Activated CD8-positive, alpha-beta T cell treated with anti-CD3 and anti-CD28 coated beads for 36 hours (primary cell): ENCODE measurements at regions not wholly inside any gene's neighbourhood (a gene's known extent, or its start where the extent isn't known, plus 50 kb on each side); places are given as distances from the start of the nearest gene placed in this dataset.

Experiments used
- ATAC-seq: fragments of 200-7000 bp; cut with Tn5 transposase; one replicate; pipeline ENCODE4 v1.10.0; 2021; ENCODE audit warnings: mild to moderate bottlenecking, moderate library complexity
- CTCF ChIA-PET: fragments of 350-600 bp; sonication (Branson Sonifier 250); formaldehyde crosslinking; loops from one replicate; lab custom pipeline; 2021; ENCODE audit warnings: antibody characterized with exemption; lab: Charles Lee
- POLR2A ChIA-PET: fragments of 350-600 bp; sonication (Branson Sonifier 250); formaldehyde crosslinking; loops from one replicate; lab custom pipeline; 2021; ENCODE audit warnings: antibody characterized with exemption; lab: Charles Lee
- DNase-seq: peaks from one replicate; pipeline ENCODE4 v3.0.0-alpha.2; 2020
- H3K27ac Mint-ChIP-seq: one replicate; pipeline ENCODE4 v1.8.0; 2021; ENCODE audit warnings: mild to moderate bottlenecking, mixed read lengths
- H3K27me3 Mint-ChIP-seq: one replicate; pipeline ENCODE4 v1.8.0; 2021; ENCODE audit warnings: mixed read lengths
- H3K36me3 Mint-ChIP-seq: one replicate; pipeline ENCODE4 v1.8.0; 2021; ENCODE audit warnings: low read depth, mixed read lengths
- H3K4me1 Mint-ChIP-seq: one replicate; pipeline ENCODE4 v1.8.0; 2021; ENCODE audit warnings: low read depth, mixed read lengths
- H3K4me3 Mint-ChIP-seq: one replicate; pipeline ENCODE4 v1.8.0; 2021; ENCODE audit warnings: mild to moderate bottlenecking, moderate library complexity, mixed read lengths
- H3K9me3 Mint-ChIP-seq: one replicate; pipeline ENCODE4 v1.8.0; 2021; ENCODE audit warnings: mixed read lengths
- intact Hi-C: fragments of 100-400 bp; cut with micrococcal nuclease; formaldehyde crosslinking; loops from one replicate; pipeline ENCODE4 v1.10.0; 2022
- TF ChIP-seq, protein P1 (sequence below): fragments of 200-600 bp; IDR thresholded peaks from one replicate; pipeline ENCODE4 v1.8.0; 2022; ENCODE audit warnings: antibody characterized with exemption, mild to moderate bottlenecking

GRCh38 chr14:84343656-84344055 lies 1186.3 kb upstream of the FLRT2 start:
- Mint-ChIP-seq H3K27ac (no peak overlapping the region), H3K9me3 (peaks cover 13% of the 10 kb centered on the region), H3K4me3 (no peak overlapping the region), H3K27me3 (no peaks in the 10 kb centered on the region), H3K36me3 (no peaks in the 10 kb centered on the region), H3K4me1 (no peaks in the 10 kb centered on the region)
- ChIA-PET POLR2A (no interaction called here), CTCF (no interaction called here)
- TF ChIP-seq, protein P1, sequence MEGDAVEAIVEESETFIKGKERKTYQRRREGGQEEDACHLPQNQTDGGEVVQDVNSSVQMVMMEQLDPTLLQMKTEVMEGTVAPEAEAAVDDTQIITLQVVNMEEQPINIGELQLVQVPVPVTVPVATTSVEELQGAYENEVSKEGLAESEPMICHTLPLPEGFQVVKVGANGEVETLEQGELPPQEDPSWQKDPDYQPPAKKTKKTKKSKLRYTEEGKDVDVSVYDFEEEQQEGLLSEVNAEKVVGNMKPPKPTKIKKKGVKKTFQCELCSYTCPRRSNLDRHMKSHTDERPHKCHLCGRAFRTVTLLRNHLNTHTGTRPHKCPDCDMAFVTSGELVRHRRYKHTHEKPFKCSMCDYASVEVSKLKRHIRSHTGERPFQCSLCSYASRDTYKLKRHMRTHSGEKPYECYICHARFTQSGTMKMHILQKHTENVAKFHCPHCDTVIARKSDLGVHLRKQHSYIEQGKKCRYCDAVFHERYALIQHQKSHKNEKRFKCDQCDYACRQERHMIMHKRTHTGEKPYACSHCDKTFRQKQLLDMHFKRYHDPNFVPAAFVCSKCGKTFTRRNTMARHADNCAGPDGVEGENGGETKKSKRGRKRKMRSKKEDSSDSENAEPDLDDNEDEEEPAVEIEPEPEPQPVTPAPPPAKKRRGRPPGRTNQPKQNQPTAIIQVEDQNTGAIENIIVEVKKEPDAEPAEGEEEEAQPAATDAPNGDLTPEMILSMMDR, result no peak
- ATAC-seq (no peak), DNase-seq (no peak)
- intact Hi-C loops, result no loop called here

DNA sequence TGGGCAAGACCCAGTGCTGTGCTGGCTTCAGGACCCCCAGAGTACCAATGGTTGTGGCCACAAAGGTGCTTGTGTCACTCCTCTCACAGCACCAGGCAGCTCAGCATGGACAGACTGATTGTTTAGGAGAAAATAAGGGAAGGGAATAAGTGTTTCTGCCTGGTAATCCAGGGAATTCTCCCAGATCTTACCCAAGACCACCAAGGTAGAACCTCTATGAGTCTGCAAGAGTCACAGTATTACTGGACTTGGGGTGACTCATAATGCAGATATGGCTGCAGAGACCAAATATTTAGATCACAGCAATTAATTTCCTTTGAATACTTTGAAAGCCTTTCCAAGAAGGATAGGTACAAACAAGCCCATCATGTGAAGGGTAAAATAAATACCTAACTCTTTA lies 1178.3 kb upstream of the FLRT2 start:
- TF ChIP-seq, protein P1, result no peak
- Mint-ChIP-seq H3K27me3 (no peaks in the 10 kb centered on the region), H3K9me3 (peaks cover 30% of the 10 kb centered on the region), H3K27ac (no peak overlapping the region), H3K4me3 (no peak overlapping the region), H3K4me1 (no peaks in the 10 kb centered on the region), H3K36me3 (no peaks in the 10 kb centered on the region)
- intact Hi-C loops, result no loop called here
- ATAC-seq, result no peak
- ChIA-PET POLR2A (no interaction called here), CTCF (no interaction called here)
- no peak for DNase-seq

GRCh38 chr14:84361476-84361875 lies 1168.5 kb upstream of the FLRT2 start:
- POLR2A ChIA-PET, result no interaction called here
- Mint-ChIP-seq H3K4me1 (no peaks in the 10 kb centered on the region), H3K4me3 (no peak overlapping the region), H3K27ac (no peak overlapping the region), H3K9me3 (peaks cover 17% of the 10 kb centered on the region), H3K27me3 (no peaks in the 10 kb centered on the region), H3K36me3 (no peaks in the 10 kb centered on the region)
- CTCF ChIA-PET, result no interaction called here
- no peak for ATAC-seq
- no peak for DNase-seq
- intact Hi-C loops, result no loop called here
- TF ChIP-seq, protein P1, result no peak

DNA sequence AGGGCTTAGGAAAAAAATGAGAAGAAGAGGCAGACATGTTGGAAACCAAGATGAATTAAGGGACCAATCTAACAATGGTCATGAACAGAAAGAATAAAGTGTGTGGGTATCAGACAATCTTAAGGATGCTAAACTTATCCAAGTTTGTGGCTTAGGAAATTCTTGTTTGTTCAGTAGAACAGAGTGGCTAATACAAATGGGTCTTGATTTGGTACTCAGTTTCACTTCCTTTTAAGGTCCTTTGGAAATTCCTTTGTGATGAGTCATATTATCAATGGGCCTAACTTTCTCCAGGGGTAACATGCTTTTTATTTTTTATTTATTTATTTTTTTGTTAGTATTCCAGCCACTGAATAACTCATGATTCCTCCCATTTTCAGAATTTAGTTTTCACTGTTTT lies 1154.7 kb upstream of the FLRT2 start:
- CTCF ChIA-PET, result no interaction called here
- POLR2A ChIA-PET, result no interaction called here
- Mint-ChIP-seq H3K27me3 (no peaks in the 10 kb centered on the region), H3K9me3 (peaks cover 7% of the 10 kb centered on the region), H3K4me3 (no peak overlapping the region), H3K36me3 (no peaks in the 10 kb centered on the region), H3K27ac (no peak overlapping the region), H3K4me1 (no peaks in the 10 kb centered on the region)
- ATAC-seq (no peak), DNase-seq (no peak)
- intact Hi-C loops, result no loop called here
- TF ChIP-seq, protein P1, result no peak

GRCh38 chr14:84390010-84390409 lies 1139.9 kb upstream of the FLRT2 start:
- ATAC-seq, result no peak
- ChIA-PET CTCF (interaction anchor here (0.6 kb wide), 1 partner anchor 1653 kb away, joined by 4 read pairs; no protein-coding TSS in a partner anchor), POLR2A (no interaction called here)
- no peak for DNase-seq
- H3K27me3 Mint-ChIP-seq, result no peaks in the 10 kb centered on the region
- TF ChIP-seq, protein P1, result no peak
- H3K27ac Mint-ChIP-seq, result no peak overlapping the region
- H3K36me3 Mint-ChIP-seq, result no peaks in the 10 kb centered on the region
- H3K4me1 Mint-ChIP-seq, result no peaks in the 10 kb centered on the region
- peaks cover 15% of the 10 kb centered on the region for H3K9me3 Mint-ChIP-seq
- intact Hi-C loops, result no loop called here
- no peak overlapping the region for H3K4me3 Mint-ChIP-seq
